GM18507 (cell line): ENCODE measurements at regions not wholly inside any gene's neighbourhood (a gene's known extent, or its start where the extent isn't known, plus 50 kb on each side); places are given as distances from the start of the nearest gene placed in this dataset.
"Not testable (repeated sequence)": the region's sequence is repeated elsewhere in the genome, so short reads cannot be mapped to it uniquely, and the experiment has no call there.

Source experiments
- DNase-seq: peaks from one replicate; pipeline ENCODE4 v3.0.0; 2011; ENCODE audit warnings: low read depth; ENCODE audit not compliant: insufficient read length; ENCODE audit errors: extremely low spot score
- FAIRE-seq: peaks from 2 replicates; lab custom pipeline; 2011; peaks lifted over from hg19 to GRCh38; lab: Jason Lieb, UNC

- FAIRE-seq: no peak
- no peak for DNase-seq
These were observed 59.7 kb downstream of the TEX35 start for GRCh38 chr1:178572604-178573003.

- DNase-seq (peak; percentile 14), FAIRE-seq (peak; percentile 78)
These were observed 60.4 kb downstream of the TEX35 start for GRCh38 chr1:178573330-178573729.

GRCh38 chr1:178574345-178574744, 61.4 kb downstream of the TEX35 start:
- no peak for DNase-seq
- FAIRE-seq: no peak

- DNase-seq (no peak), FAIRE-seq (peak; percentile 58)
These were observed 62.9 kb downstream of the TEX35 start for GRCh38 chr1:178575611-178576361.

- DNase-seq (no peak), FAIRE-seq (no peak)
These were observed 63.9 kb downstream of the TEX35 start for GRCh38 chr1:178576841-178577240.

- DNase-seq (no peak), FAIRE-seq (peak; percentile 52)
These were observed 65.0 kb downstream of the TEX35 start for GRCh38 chr1:178577882-178578281.

- FAIRE-seq: peak; percentile 9
- no peak for DNase-seq
These were observed 65.6 kb downstream of the TEX35 start for GRCh38 chr1:178578541-178578940.

- FAIRE-seq (no peak), DNase-seq (no peak)
These were observed 66.2 kb downstream of the TEX35 start for GRCh38 chr1:178579095-178579494.

GRCh38 chr1:178579562-178579961, 66.7 kb downstream of the TEX35 start:
- FAIRE-seq (peak; percentile 91), DNase-seq (peak; percentile 20)

- DNase-seq: no peak
These were observed 67.2 kb downstream of the TEX35 start for GRCh38 chr1:178580096-178580495.

GRCh38 chr1:178580876-178581275, 68.0 kb downstream of the TEX35 start:
- FAIRE-seq: no peak
- DNase-seq: no peak

More at GRCh38 chr1:178580096-178580495, 67.2 kb downstream of the TEX35 start:
- peak; percentile 65 for FAIRE-seq

GRCh38 chr1:178581351-178582303, 68.7 kb downstream of the TEX35 start:
- DNase-seq (no peak), FAIRE-seq (peak; percentile 94)

- FAIRE-seq: no peak
- DNase-seq: no peak
These were observed 74.2 kb downstream of the TEX35 start for GRCh38 chr1:178587096-178587495.

- FAIRE-seq: no peak
- no peak for DNase-seq
These were observed 75.1 kb downstream of the TEX35 start for GRCh38 chr1:178587975-178588374.

GRCh38 chr1:178589042-178589441, 76.1 kb downstream of the TEX35 start:
- FAIRE-seq, DNase-seq: not testable (repeated sequence)

- not testable (repeated sequence) for DNase-seq, FAIRE-seq
These were observed 78.9 kb downstream of the TEX35 start for GRCh38 chr1:178591811-178592210.

- no peak for DNase-seq
- FAIRE-seq: no peak
These were observed 80.6 kb downstream of the TEX35 start for GRCh38 chr1:178593515-178593914.

GRCh38 chr1:178594133-178594532, 81.2 kb downstream of the TEX35 start:
- DNase-seq: no peak
- no peak for FAIRE-seq

- no peak for FAIRE-seq
- DNase-seq: no peak
These were observed 82.6 kb downstream of the TEX35 start for GRCh38 chr1:178595491-178595890.

GRCh38 chr1:178599087-178599486, 86.2 kb downstream of the TEX35 start:
- FAIRE-seq: no peak
- no peak for DNase-seq
